PC-9 (cell line): ENCODE measurements at regions not wholly inside any gene's neighbourhood (a gene's known extent, or its start where the extent isn't known, plus 50 kb on each side); places are given as distances from the start of the nearest gene placed in this dataset.

Experiments
- CTCF ChIP-seq: fragments of 200-600 bp; sonication (generic); conservative IDR thresholded peaks from 2 replicates; pipeline ENCODE4 v1.6.1; 2017; ENCODE audit warnings: mixed run types, antibody characterized with exemption, mild to moderate bottlenecking, moderate library complexity
- EZH2 ChIP-seq: fragments of 200-600 bp; sonication (generic); IDR thresholded peaks from 2 replicates; pipeline ENCODE4 v1.8.0; 2017; ENCODE audit warnings: antibody characterized with exemption, low read depth

GRCh38 chr7:69204943-69205342 is 393.3 kb upstream of the AUTS2 start:
- TF ChIP-seq CTCF (no peak), EZH2 (no peak)
